Breast epithelium (tissue), 3 donors: ENCODE measurements at regions not wholly inside any gene's neighbourhood (a gene's known extent, or its start where the extent isn't known, plus 50 kb on each side); places are given as distances from the start of the nearest gene placed in this dataset.

Source experiments
- POLR2A ChIP-seq: fragments of 450-650 bp; IDR thresholded peaks from one replicate; pipeline ENCODE4 v1.6.1; 2016; ENCODE audit warnings: antibody characterized with exemption, mild to moderate bottlenecking, moderate library complexity
- POLR2AphosphoS5 ChIP-seq, 3 donors: sonication (generic); formaldehyde crosslinking; IDR thresholded peaks; one replicate each; pipeline ENCODE4 v1.6.1; 2017; ENCODE audit warnings: antibody characterized with exemption in 3 of 3
- TF ChIP-seq, protein P1 (sequence below), 3 donors: fragments of 450-650 bp; IDR thresholded peaks; one replicate each; pipeline ENCODE4 v1.5.1; 2016 to 2017; ENCODE audit warnings: antibody characterized with exemption in 3 of 3, mild to moderate bottlenecking in 3 of 3, moderate library complexity in 3 of 3

DNA sequence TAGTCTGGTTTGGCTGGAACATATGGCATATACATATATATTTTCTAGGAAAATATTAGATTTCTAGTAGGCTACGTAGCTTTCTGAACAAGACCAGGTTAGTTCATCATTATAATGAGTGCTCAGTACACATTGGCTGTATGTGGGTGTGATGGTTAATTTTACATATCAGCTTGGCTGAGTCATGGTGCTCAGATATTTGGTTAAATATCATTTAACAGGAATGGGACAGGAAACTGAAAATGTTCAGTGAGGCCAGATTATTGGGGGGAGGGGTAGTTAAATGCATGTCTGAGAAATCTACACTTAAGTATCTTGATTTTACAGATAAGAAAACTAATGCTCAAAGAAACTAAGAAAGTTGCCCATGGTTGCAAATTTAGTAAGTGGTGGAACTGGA lies 160.1 kb downstream of the RBMX2 start:
- TF ChIP-seq, protein P1, sequence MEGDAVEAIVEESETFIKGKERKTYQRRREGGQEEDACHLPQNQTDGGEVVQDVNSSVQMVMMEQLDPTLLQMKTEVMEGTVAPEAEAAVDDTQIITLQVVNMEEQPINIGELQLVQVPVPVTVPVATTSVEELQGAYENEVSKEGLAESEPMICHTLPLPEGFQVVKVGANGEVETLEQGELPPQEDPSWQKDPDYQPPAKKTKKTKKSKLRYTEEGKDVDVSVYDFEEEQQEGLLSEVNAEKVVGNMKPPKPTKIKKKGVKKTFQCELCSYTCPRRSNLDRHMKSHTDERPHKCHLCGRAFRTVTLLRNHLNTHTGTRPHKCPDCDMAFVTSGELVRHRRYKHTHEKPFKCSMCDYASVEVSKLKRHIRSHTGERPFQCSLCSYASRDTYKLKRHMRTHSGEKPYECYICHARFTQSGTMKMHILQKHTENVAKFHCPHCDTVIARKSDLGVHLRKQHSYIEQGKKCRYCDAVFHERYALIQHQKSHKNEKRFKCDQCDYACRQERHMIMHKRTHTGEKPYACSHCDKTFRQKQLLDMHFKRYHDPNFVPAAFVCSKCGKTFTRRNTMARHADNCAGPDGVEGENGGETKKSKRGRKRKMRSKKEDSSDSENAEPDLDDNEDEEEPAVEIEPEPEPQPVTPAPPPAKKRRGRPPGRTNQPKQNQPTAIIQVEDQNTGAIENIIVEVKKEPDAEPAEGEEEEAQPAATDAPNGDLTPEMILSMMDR (IDR thresholded peaks at IDR 0.05), result no peak
- TF ChIP-seq POLR2A (no peak), POLR2AphosphoS5 (IDR thresholded peaks at IDR 0.05) (no peak)
